PC-9 (cell line): ENCODE measurements at regions not wholly inside any gene's neighbourhood (a gene's known extent, or its start where the extent isn't known, plus 50 kb on each side); places are given as distances from the start of the nearest gene placed in this dataset.

ENCODE experiments used
- BruUV-seq: library from RNA; stranded (reverse); fragments of 400-500 nt; replicated peaks from 2 replicates; lab custom pipeline; 2021; lab: Mats Ljungman, UMichigan
- CTCF ChIA-PET: fragments of 300-600 bp; sonication (Branson Sonifier 250); formaldehyde crosslinking; loops from one replicate; lab custom pipeline; 2022; ENCODE audit warnings: antibody characterized with exemption; lab: Charles Lee
- POLR2A ChIA-PET: fragments of 300-600 bp; sonication (Branson Sonifier 250); formaldehyde crosslinking; loops from one replicate; lab custom pipeline; 2022; ENCODE audit warnings: antibody characterized with exemption; ENCODE audit not compliant: unreplicated experiment; lab: Charles Lee
- DNase-seq, 2 experiments: peaks; one replicate each; pipeline versions ENCODE4 v3.0.0 to v3.0.0-alpha.2; 2015 to 2022; ENCODE audit warnings: mixed read lengths in 1 of 2
- H2AFZ ChIP-seq: fragments of 200-600 bp; sonication (generic); 2 replicates; pipeline ENCODE4 v1.8.1; 2017; ENCODE audit warnings: antibody characterized with exemption
- H3F3A ChIP-seq: fragments of 200-600 bp; sonication (generic); 2 replicates; pipeline ENCODE4 v1.8.1; 2017; ENCODE audit warnings: antibody characterized with exemption, mild to moderate bottlenecking, low read depth; ENCODE audit not compliant: insufficient read depth
- H3K27ac ChIP-seq: fragments of 200-600 bp; sonication (generic); 2 replicates; pipeline ENCODE4 v1.6.1; 2016; ENCODE audit warnings: mixed run types
- H3K27me3 ChIP-seq: fragments of 200-600 bp; sonication (generic); 2 replicates; pipeline ENCODE4 v1.6.1; 2016; ENCODE audit warnings: low read depth, mixed run types; ENCODE audit not compliant: insufficient read depth
- H3K36me3 ChIP-seq: fragments of 200-600 bp; sonication (generic); 2 replicates; pipeline ENCODE4 v1.6.1; 2016; ENCODE audit warnings: low read depth, mixed run types
- H3K4me1 ChIP-seq: fragments of 200-600 bp; sonication (generic); replicated peaks from 2 replicates; pipeline ENCODE4 v1.6.1; 2016; ENCODE audit warnings: mixed run types; ENCODE audit not compliant: insufficient read depth
- H3K4me2 ChIP-seq: fragments of 200-600 bp; sonication (generic); 2 replicates; pipeline ENCODE4 v1.6.1; 2017; ENCODE audit warnings: mixed run types
- H3K4me3 ChIP-seq: fragments of 200-600 bp; sonication (generic); 2 replicates; pipeline ENCODE4 v1.6.1; 2016; ENCODE audit warnings: mixed run types
- H3K79me2 ChIP-seq: fragments of 200-600 bp; sonication (generic); 2 replicates; pipeline ENCODE4 v1.6.1; 2017; ENCODE audit warnings: low read depth, mixed run types
- H3K9me2 ChIP-seq: fragments of 200-600 bp; sonication (generic); 2 replicates; pipeline ENCODE4 v1.8.1; 2017; ENCODE audit warnings: mild to moderate bottlenecking; ENCODE audit not compliant: insufficient read depth
- H3K9me3 ChIP-seq: fragments of 200-600 bp; sonication (generic); 2 replicates; pipeline ENCODE4 v1.8.1; 2016; ENCODE audit warnings: low read depth; ENCODE audit not compliant: insufficient read depth
- H4K20me1 ChIP-seq: fragments of 200-600 bp; sonication (generic); 2 replicates; pipeline ENCODE4 v1.8.1; 2017; ENCODE audit not compliant: insufficient read depth
- CTCF ChIP-seq: fragments of 200-600 bp; sonication (generic); conservative IDR thresholded peaks from 2 replicates; pipeline ENCODE4 v1.6.1; 2017; ENCODE audit warnings: mixed run types, antibody characterized with exemption, mild to moderate bottlenecking, moderate library complexity
- EZH2 ChIP-seq: fragments of 200-600 bp; sonication (generic); IDR thresholded peaks from 2 replicates; pipeline ENCODE4 v1.8.0; 2017; ENCODE audit warnings: antibody characterized with exemption, low read depth
- intact Hi-C: fragments of 100-400 bp; cut with micrococcal nuclease; formaldehyde crosslinking; loops from one replicate; pipeline ENCODE4 v1.10.0; 2022; ENCODE audit not compliant: unreplicated experiment

GRCh38 chr16:73150786-73151185 lies 102.9 kb upstream of the ZFHX3 start:
- POLR2A ChIA-PET: no interaction called here
- intact Hi-C loops: no loop called here
- BruUV-seq: no TSS peak

GRCh38 chr16:73149334-73149733 lies 101.4 kb upstream of the ZFHX3 start:
- Histone ChIP-seq H3K36me3 (no peaks in the 10 kb centered on the region), H3K27me3 (no peaks in the 10 kb centered on the region), H3K9me3 (no peaks in the 10 kb centered on the region), H4K20me1 (no peaks in the 10 kb centered on the region), H3K4me2 (no peak overlapping the region), H3K9me2 (no peaks in the 10 kb centered on the region), H3K4me1 (no peaks in the 10 kb centered on the region), H3K79me2 (no peaks in the 10 kb centered on the region), H3K4me3 (no peak overlapping the region), H3F3A (no peaks in the 10 kb centered on the region), H2AFZ (no peak overlapping the region), H3K27ac (no peak overlapping the region)
- POLR2A ChIA-PET: no interaction called here
- CTCF ChIA-PET: no interaction called here
- no TSS peak for BruUV-seq
- TF ChIP-seq CTCF: no peak
- TF ChIP-seq EZH2: no peak
- DNase-seq: no peak
- intact Hi-C loops: no loop called here

More at GRCh38 chr16:73150786-73151185, 102.9 kb upstream of the ZFHX3 start:
- no peaks in the 10 kb centered on the region for H3K27me3 ChIP-seq
- H3K27ac ChIP-seq: no peak overlapping the region
- H4K20me1 ChIP-seq: no peaks in the 10 kb centered on the region
- no peak overlapping the region for H2AFZ ChIP-seq
- no peak overlapping the region for H3K4me2 ChIP-seq
- TF ChIP-seq EZH2 (no peak), CTCF (no peak)
- no peaks in the 10 kb centered on the region for H3K36me3 ChIP-seq
- no peaks in the 10 kb centered on the region for H3F3A ChIP-seq
- no peaks in the 10 kb centered on the region for H3K79me2 ChIP-seq
- no peaks in the 10 kb centered on the region for H3K4me1 ChIP-seq
- no peak overlapping the region for H3K4me3 ChIP-seq
- H3K9me3 ChIP-seq: no peaks in the 10 kb centered on the region
- no peaks in the 10 kb centered on the region for H3K9me2 ChIP-seq
- no peak for DNase-seq
- CTCF ChIA-PET: no interaction called here

- Histone ChIP-seq H3K9me2 (no peaks in the 10 kb centered on the region), H3K4me3 (no peak overlapping the region), H4K20me1 (no peaks in the 10 kb centered on the region), H2AFZ (no peak overlapping the region), H3K36me3 (no peaks in the 10 kb centered on the region), H3K27ac (no peak overlapping the region), H3K4me2 (no peak overlapping the region), H3F3A (no peaks in the 10 kb centered on the region), H3K79me2 (no peaks in the 10 kb centered on the region), H3K27me3 (no peaks in the 10 kb centered on the region), H3K4me1 (no peaks in the 10 kb centered on the region), H3K9me3 (no peaks in the 10 kb centered on the region)
- intact Hi-C loops: no loop called here
- ChIA-PET CTCF (no interaction called here), POLR2A (no interaction called here)
- no TSS peak for BruUV-seq
- DNase-seq: no peak
- TF ChIP-seq CTCF: no peak
- no peak for TF ChIP-seq EZH2
These were observed 100.0 kb upstream of the ZFHX3 start for GRCh38 chr16:73147958-73148357.
